K562 (cell line): ENCODE measurements at regions not wholly inside any gene's neighbourhood (a gene's known extent, or its start where the extent isn't known, plus 50 kb on each side); places are given as distances from the start of the nearest gene placed in this dataset.

Experiments
- ATF1 ChIP-seq, 2 experiments: fragments of 450-650 bp in 1 of 2; IDR thresholded peaks; 2 replicates each; pipeline ENCODE4 v1.6.1; 2016; ENCODE audit warnings: missing compliant biosample characterization in 1 of 2, missing genetic modification characterization in 1 of 2
- BRD9 ChIP-seq: fragments of 450-650 bp; IDR thresholded peaks from 2 replicates; pipeline ENCODE4 v1.6.1; 2018; ENCODE audit warnings: low read depth; ENCODE audit not compliant: partially characterized antibody
- CTCF ChIP-seq, 3 experiments: IDR thresholded peaks in 2 of 3; conservative IDR thresholded peaks in 1 of 3; 2 replicates each; pipeline ENCODE4 v1.5.1; 2011 to 2012; ENCODE audit warnings: low read length in 3 of 3, mild to moderate bottlenecking in 3 of 3, control low read depth in 2 of 3, improper control_type of control experiment in 1 of 3, inconsistent platforms in 1 of 3, low read depth in 1 of 3, mixed read lengths in 1 of 3, moderate library complexity in 1 of 3; ENCODE audit not compliant: insufficient read depth in 2 of 3
- DMBX1 ChIP-seq: fragments of 250-450 bp; sonication (Bioruptor Pico); IDR thresholded peaks from 2 replicates; pipeline ENCODE4 v1.8.0; 2022; ENCODE audit warnings: inconsistent platforms, mild to moderate bottlenecking, moderate library complexity, borderline replicate concordance
- IRF2 ChIP-seq: sonication (generic); formaldehyde crosslinking; IDR thresholded peaks from 2 replicates; pipeline ENCODE4 v1.8.1; 2022; ENCODE audit warnings: mild to moderate bottlenecking, missing genetic modification reagents
- KDM5B ChIP-seq: fragments of 200-600 bp; sonication (generic); IDR thresholded peaks from 2 replicates; pipeline ENCODE4 v1.6.1; 2012; ENCODE audit warnings: low read depth, mild to moderate bottlenecking, moderate library complexity, low read length, control low read depth, inconsistent platforms; ENCODE audit not compliant: insufficient replicate concordance
- MEF2A ChIP-seq: IDR thresholded peaks from 2 replicates; pipeline ENCODE4 v1.6.1; 2011; ENCODE audit warnings: low read depth, mild to moderate bottlenecking, low read length, moderate library complexity; ENCODE audit not compliant: control insufficient read depth
- POLR2AphosphoS5 ChIP-seq: IDR thresholded peaks from 2 replicates; pipeline ENCODE4 v1.6.1; 2011; ENCODE audit warnings: mild to moderate bottlenecking, low read depth, low read length, moderate library complexity; ENCODE audit not compliant: control insufficient read depth, insufficient read depth
- SLC30A9 ChIP-seq: fragments of 250-450 bp; sonication (Bioruptor Pico); IDR thresholded peaks from 2 replicates; pipeline ENCODE4 v1.8.0; 2022; ENCODE audit warnings: mild to moderate bottlenecking, moderate library complexity
- SRSF7 ChIP-seq: fragments of 200-400 bp; formaldehyde crosslinking; optimal IDR thresholded peaks from 2 replicates; pipeline ENCODE3; 2017; ENCODE audit warnings: mild to moderate bottlenecking, low read depth, low read length
- TFE3 ChIP-seq: fragments of 450-650 bp; formaldehyde crosslinking; IDR thresholded peaks from 2 replicates; pipeline ENCODE4 v1.4.0; 2020; ENCODE audit warnings: mild to moderate bottlenecking, mixed read lengths
- ZNF263 ChIP-seq: sonication (generic); formaldehyde crosslinking; IDR thresholded peaks from 2 replicates; pipeline ENCODE4 v1.8.0; 2022; ENCODE audit warnings: mild to moderate bottlenecking, missing genetic modification reagents, borderline replicate concordance

GRCh38 chr6:155807243-155807642 is 351.6 kb upstream of the NOX3 start:
- TF ChIP-seq KDM5B (no peak), CTCF (IDR thresholded peaks at IDR 0.05 in 2 of 3, conservative IDR thresholded peaks at IDR 0.05 in 1 of 3; ENCODE audit: insufficient read depth in 2 of 3, low read depth in 1 of 3, low read length in 3 of 3) (no peak), ATF1 (CRISPR knock-in tag; IDR thresholded peaks at IDR 0.05) (no peak), ATF1 (tag; IDR thresholded peaks at IDR 0.05) (no peak), BRD9 (no peak), SRSF7 (no peak), TFE3 (CRISPR knock-in tag) (no peak), POLR2AphosphoS5 (no peak), MEF2A (no peak), ZNF263 (no peak), IRF2 (no peak), SLC30A9 (CRISPR knock-in tag) (no peak), DMBX1 (CRISPR knock-in tag) (no peak)
